Vagina (tissue), 2 donors: ENCODE measurements at regions not wholly inside any gene's neighbourhood (a gene's known extent, or its start where the extent isn't known, plus 50 kb on each side); places are given as distances from the start of the nearest gene placed in this dataset.

Source experiments
- POLR2A ChIP-seq, 2 donors: fragments of 450-650 bp; IDR thresholded peaks; one replicate each; pipeline ENCODE4 v1.6.1; 2017; ENCODE audit warnings: antibody characterized with exemption in 2 of 2, mild to moderate bottlenecking in 2 of 2, moderate library complexity in 2 of 2
- TF ChIP-seq, protein P1 (sequence below), 3 experiments: fragments of 450-650 bp in 2 of 3; fragments of 200-600 bp in 1 of 3; sonication (generic) in 1 of 3; IDR thresholded peaks; one replicate each; pipeline ENCODE4 v1.5.1; 2017 to 2019; ENCODE audit warnings: antibody characterized with exemption in 3 of 3, mild to moderate bottlenecking in 2 of 3, moderate library complexity in 2 of 3

- TF ChIP-seq, protein P1, sequence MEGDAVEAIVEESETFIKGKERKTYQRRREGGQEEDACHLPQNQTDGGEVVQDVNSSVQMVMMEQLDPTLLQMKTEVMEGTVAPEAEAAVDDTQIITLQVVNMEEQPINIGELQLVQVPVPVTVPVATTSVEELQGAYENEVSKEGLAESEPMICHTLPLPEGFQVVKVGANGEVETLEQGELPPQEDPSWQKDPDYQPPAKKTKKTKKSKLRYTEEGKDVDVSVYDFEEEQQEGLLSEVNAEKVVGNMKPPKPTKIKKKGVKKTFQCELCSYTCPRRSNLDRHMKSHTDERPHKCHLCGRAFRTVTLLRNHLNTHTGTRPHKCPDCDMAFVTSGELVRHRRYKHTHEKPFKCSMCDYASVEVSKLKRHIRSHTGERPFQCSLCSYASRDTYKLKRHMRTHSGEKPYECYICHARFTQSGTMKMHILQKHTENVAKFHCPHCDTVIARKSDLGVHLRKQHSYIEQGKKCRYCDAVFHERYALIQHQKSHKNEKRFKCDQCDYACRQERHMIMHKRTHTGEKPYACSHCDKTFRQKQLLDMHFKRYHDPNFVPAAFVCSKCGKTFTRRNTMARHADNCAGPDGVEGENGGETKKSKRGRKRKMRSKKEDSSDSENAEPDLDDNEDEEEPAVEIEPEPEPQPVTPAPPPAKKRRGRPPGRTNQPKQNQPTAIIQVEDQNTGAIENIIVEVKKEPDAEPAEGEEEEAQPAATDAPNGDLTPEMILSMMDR (IDR thresholded peaks at IDR 0.05): no peak
- TF ChIP-seq POLR2A (IDR thresholded peaks at IDR 0.05): no peak
Observed at GRCh38 chr3:80086426-80086825, 318.6 kb upstream of the ROBO1 start.
